ENCODE measurements at regions not wholly inside any gene's neighbourhood (a gene's known extent, or its start where the extent isn't known, plus 50 kb on each side); places are given as distances from the start of the nearest gene placed in this dataset.
"Not testable (repeated sequence)": the region's sequence is repeated elsewhere in the genome, so short reads cannot be mapped to it uniquely, and the experiment has no call there.

GRCh38 chr4:64713256-64713840 lies 304.1 kb upstream of the TECRL start:
- DNase-seq (ENCODE audit: extremely low read depth, low read depth) = no peak
- peak; percentile 13 for TF ChIP-seq CTCF (IDR thresholded peaks at IDR 0.05; ENCODE audit: low read depth, low read length)

GRCh38 chr4:64712590-64712989 lies 303.3 kb upstream of the TECRL start:
- no peak for DNase-seq (ENCODE audit: extremely low read depth, low read depth)
- TF ChIP-seq CTCF (IDR thresholded peaks at IDR 0.05; ENCODE audit: low read depth, low read length) = no peak

DNA sequence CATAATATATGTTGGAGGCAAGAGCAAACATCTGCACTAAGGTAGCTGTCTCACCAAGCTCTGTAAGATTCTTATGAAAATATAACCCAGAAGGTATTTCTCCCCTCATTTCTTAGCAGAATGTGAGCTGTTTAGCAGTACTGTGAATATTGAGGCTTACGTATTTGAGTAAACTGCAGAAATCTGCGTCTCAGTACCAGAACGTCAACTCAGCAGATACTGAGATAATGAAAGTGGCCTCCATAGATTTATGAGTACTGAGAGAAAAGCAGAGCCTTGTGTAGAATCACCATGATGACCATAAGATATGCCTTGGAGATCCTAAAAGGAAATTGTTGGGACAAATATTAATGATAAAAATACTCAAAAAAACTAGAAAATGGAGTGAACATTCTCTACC lies 296.7 kb upstream of the TECRL start:
- DNase-seq (ENCODE audit: extremely low read depth, low read depth) = no peak
- no peak for TF ChIP-seq CTCF (IDR thresholded peaks at IDR 0.05; ENCODE audit: low read depth, low read length)

- no peak for TF ChIP-seq CTCF (IDR thresholded peaks at IDR 0.05; ENCODE audit: low read depth, low read length)
- DNase-seq (ENCODE audit: extremely low read depth, low read depth) = no peak
Observed at GRCh38 chr4:64698171-64698570, 288.9 kb upstream of the TECRL start.

DNA sequence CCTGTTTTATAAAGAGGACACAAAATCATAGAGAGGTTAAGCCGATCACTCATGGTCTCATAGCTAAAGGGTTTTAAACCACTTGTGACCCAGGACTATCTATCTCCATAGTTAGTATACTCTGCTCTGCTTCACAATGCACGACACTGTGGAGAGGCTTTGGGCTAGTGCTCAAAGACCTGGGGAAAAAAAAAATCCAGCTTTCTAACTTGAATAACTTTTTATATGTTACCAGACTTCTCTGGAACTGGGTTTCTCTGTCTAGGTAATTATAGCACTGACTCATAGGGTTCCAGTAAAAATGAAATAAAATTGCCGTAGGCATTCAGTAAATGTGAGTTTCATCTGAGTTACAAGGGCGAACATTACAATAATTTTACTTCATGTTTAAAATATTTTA lies 273.7 kb upstream of the TECRL start:
- no peak for DNase-seq (ENCODE audit: extremely low read depth, low read depth)
- no peak for TF ChIP-seq CTCF (IDR thresholded peaks at IDR 0.05; ENCODE audit: low read depth, low read length)

DNA sequence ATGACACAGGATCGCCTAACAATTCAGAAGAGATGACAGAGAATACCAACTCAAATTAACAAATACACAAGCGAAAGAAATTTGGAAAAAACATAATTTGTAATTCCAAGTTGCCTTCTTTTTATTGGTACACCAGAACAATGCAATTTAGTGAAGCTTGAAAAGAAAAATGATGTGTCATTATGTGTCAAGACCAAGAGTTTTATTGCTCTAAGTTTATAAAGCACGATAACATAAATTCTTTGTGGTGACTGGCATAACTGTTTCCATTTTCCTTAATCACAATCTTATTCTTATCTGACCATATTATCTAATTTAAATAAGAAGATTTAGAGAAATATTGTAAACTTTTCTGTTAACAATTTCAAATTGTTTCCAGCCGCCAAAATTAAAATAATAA lies 273.2 kb upstream of the TECRL start:
- DNase-seq (ENCODE audit: extremely low read depth, low read depth) = no peak
- TF ChIP-seq CTCF (IDR thresholded peaks at IDR 0.05; ENCODE audit: low read depth, low read length) = no peak

DNA sequence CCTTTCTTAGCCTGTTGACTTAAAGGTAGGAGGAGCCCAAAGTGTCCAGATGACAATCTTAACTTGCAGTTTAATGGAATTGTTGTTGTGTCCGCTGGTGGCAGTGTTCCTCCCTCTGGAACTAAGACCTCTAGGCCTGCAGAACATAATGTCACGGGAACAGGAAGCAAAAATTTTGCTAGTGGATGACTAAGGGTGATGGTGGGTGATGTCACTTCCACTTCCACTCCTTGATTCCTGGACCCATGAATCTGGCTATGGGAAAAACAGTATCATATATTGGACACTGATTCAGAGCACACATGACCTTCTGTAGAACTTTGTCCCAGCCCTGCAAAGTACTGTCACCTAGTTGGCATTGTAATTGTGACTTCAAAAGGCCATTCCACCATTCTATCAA lies 263.9 kb upstream of the TECRL start:
- DNase-seq (ENCODE audit: extremely low read depth, low read depth) = not testable (repeated sequence)

DNA sequence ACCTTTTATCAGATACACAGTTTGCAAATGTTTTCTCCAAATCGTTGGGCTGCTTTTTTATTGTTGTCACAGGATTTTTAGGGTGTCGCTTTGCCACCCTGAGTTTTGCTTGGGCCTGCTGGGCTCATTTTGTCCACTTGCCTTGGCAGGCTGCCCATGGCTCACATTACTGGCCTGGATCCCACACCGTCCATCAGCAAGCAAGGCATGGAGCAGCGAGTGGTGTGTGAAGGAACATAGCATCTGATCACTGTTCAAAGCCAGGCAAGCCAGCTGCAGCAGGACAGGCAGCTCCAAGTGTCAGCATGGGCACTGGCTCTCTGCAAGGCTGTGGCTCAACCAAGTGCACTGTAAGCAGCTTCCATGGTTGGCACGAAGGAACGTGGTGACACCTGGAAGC lies 261.4 kb upstream of the TECRL start:
- DNase-seq (ENCODE audit: extremely low read depth, low read depth) = no peak
- TF ChIP-seq CTCF (IDR thresholded peaks at IDR 0.05; ENCODE audit: low read depth, low read length) = no peak
